ENCODE measurements at regions not wholly inside any gene's neighbourhood (a gene's known extent, or its start where the extent isn't known, plus 50 kb on each side); places are given as distances from the start of the nearest gene placed in this dataset.

DNA sequence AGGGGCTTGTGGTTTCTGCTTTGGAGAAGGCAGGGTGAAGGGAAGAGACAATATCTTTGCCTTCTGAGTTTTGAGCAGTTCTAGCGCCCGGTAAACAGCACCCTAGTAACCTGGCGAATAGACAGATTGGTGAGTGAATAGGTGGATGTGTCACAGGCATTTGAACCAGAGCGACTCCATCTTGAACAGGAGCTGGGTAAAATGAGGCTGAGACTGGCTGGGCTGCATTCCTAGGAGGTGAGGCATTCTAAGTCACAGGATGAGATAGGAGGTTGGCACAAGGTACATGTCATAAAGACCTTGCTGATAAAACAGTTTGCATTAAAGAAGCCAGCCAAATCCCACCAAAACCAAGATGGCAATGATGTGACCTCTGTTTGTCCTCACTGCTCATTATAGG is 643.6 kb upstream of the TMEM132C start:
- no peak overlapping the region for H3K4me3 ChIP-seq (replicated peaks; ENCODE audit: low read depth, low read length)
- TF ChIP-seq CTCF (IDR thresholded peaks at IDR 0.05; ENCODE audit: low read length, missing control alignments), result no peak
- no peak for DNase-seq (ENCODE audit: low read depth)

- no peak overlapping the region for H3K4me3 ChIP-seq (replicated peaks; ENCODE audit: low read depth, low read length)
- DNase-seq (ENCODE audit: low read depth), result no peak
- no peak for TF ChIP-seq CTCF (IDR thresholded peaks at IDR 0.05; ENCODE audit: low read length, missing control alignments)
These were observed 641.7 kb upstream of the TMEM132C start for GRCh38 chr12:127625176-127625771.

DNA sequence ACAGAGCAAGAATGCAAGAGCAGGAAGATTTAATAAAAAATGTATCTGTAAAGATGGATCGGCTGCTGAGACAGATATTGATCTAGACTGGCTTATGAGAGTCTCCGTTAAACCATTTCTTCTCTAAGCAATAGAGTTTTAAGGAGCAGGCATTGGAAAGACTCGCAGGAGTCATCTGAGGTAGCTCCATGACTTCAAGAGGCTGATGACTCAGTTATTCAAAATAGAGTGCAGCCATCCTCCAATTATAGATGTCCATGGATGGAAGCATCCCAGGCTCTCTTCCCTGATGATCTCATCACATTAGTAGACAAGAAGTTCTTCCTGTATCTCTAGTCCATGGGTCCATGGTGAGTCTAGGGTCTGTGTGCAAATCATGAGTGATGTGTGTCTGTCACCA is 638.3 kb upstream of the TMEM132C start:
- DNase-seq (ENCODE audit: low read depth), result no peak
- no peak overlapping the region for H3K4me3 ChIP-seq (replicated peaks; ENCODE audit: low read depth, low read length)
- TF ChIP-seq CTCF (IDR thresholded peaks at IDR 0.05; ENCODE audit: low read length, missing control alignments), result no peak

GRCh38 chr12:127629066-127629820 is 637.7 kb upstream of the TMEM132C start:
- no peak for TF ChIP-seq CTCF (IDR thresholded peaks at IDR 0.05; ENCODE audit: low read length, missing control alignments)
- H3K4me3 ChIP-seq (replicated peaks; ENCODE audit: low read depth, low read length), result no peak overlapping the region
- no peak for DNase-seq (ENCODE audit: low read depth)

DNA sequence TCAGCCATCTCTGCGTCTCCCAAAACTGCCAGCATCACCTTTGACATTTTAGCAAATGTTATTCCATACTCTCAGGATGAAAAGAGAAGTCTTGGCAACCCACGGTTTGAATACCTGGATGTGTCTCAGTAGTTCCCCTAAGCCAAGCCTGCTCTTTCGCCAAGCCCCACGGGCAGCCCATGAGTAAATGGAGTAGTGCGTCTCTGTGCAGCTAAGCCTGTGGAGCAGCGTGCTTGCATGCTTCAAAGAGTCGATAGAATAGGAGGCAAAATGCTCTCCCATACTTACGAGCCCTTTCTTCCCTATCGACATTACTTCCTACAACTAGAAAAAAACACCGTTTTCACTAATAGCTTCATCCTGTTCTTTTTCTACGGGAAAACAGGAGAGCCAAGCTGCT is 634.5 kb upstream of the TMEM132C start:
- DNase-seq (ENCODE audit: low read depth), result no peak
- TF ChIP-seq CTCF (IDR thresholded peaks at IDR 0.05; ENCODE audit: low read length, missing control alignments), result no peak
- no peak overlapping the region for H3K4me3 ChIP-seq (replicated peaks; ENCODE audit: low read depth, low read length)

DNA sequence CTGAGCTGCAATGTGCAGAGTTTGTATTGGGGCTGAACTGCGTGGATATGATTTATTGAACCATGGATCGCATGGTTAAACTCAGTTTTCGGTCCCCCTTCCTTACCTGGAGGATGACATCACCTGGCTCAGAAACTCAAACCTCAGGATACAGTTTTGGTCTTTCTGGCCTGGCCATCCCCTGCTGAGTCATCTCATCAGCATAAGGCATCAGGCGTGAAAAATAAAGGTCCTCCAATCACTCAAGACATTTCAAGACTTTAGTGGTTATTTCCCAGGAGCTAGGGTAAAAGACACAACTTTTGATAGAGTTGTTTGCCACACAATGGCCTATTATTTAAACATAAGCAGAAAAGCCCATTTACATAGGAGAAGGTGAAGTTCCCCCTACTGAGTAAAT is 631.1 kb upstream of the TMEM132C start:
- H3K4me3 ChIP-seq (replicated peaks; ENCODE audit: low read depth, low read length), result no peak overlapping the region
- TF ChIP-seq CTCF (IDR thresholded peaks at IDR 0.05; ENCODE audit: low read length, missing control alignments), result no peak
- no peak for DNase-seq (ENCODE audit: low read depth)

GRCh38 chr12:127636882-127637281 is 630.1 kb upstream of the TMEM132C start:
- no peak for TF ChIP-seq CTCF (IDR thresholded peaks at IDR 0.05; ENCODE audit: low read length, missing control alignments)
- no peak overlapping the region for H3K4me3 ChIP-seq (replicated peaks; ENCODE audit: low read depth, low read length)
- DNase-seq (ENCODE audit: low read depth), result no peak

Data from fibroblast of pulmonary artery (primary cell).